ENCODE measurements at regions not wholly inside any gene's neighbourhood (a gene's known extent, or its start where the extent isn't known, plus 50 kb on each side); places are given as distances from the start of the nearest gene placed in this dataset.
"Not testable (repeated sequence)": the region's sequence is repeated elsewhere in the genome, so short reads cannot be mapped to it uniquely, and the experiment has no call there.

DNA sequence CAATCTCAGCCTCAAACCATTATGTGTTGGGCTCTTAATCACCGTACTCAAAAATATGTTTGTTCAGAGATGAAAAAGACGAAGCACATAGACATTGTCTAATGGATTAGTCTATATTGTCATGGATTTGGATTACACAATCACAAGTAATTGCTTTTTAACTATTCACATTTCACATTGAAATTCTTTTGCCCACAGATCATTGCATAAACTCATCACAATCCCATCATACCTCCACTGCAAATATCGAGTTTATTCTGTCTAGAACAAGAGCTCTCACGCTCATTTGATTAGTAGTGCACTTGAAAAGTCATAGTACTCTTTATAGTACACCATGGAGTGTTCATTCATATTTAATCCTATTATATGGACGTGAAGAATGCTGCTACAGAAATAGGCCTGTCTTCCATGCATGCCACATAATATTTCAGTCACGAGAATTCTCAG lies 97.9 kb upstream of the SOX11 start:
- no peak for DNase-seq

GRCh38 chr2:5596868-5597267 lies 95.3 kb upstream of the SOX11 start:
- DNase-seq: no peak

DNA sequence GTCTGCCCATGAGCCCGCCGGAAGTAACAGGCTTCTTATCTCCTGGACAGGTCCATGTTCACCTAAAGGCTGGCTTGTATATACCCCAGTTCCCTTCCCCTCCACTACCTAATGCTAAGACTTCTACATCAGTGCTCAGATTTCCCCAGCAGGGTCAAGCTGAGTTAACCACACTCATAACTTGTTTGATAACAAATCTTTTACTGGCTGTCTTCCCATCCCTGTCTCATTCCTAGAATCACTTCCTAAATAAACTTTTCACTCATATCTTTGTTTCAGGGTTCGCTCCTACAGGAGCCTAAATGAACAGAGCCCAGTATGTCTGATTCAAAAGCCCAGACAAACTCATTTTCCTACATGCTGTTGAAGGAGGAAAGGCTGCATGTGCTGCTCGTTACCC lies 94.0 kb upstream of the SOX11 start:
- no peak for DNase-seq

- no peak for DNase-seq
Measured at GRCh38 chr2:5609201-5609600, 83.0 kb upstream of the SOX11 start.

DNA sequence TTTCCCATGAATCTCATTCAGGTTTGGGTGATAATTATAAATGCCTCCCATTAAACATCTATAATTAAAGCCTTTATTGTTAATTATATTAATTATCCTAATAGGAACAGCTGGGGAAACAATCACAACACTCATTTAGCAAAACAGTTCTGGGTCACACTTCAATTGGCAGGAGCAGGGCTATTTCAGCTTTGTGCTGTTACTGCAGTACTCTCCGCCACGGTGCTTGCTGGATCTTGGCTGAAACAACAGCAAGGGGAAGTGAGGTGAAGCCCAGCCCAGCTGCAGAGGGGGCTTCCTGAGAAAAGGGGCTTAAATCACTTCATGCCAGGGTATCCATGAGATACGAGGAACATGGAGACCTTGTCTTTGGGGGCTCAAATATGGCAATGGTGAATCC lies 79.5 kb upstream of the SOX11 start:
- no peak for DNase-seq

DNA sequence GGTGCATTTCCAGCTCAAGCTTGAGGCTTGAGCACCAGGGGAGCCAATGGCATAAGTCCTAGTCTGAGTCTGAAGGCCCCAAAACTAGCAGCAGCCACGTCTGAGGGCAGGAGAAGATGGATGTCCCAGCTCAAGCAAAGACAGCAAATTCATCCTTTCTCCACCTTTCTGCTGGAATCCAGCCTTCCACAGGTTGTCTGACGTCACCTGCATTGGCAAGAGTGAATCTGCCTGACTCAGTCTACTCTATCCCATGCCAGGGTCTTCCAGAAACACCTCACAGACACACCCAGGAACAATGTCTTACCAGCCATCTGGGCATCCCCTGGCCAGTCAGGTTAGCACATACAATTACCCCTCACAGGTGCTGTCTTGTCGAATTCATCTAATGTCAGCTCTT lies 76.2 kb upstream of the SOX11 start:
- DNase-seq: no peak

DNA sequence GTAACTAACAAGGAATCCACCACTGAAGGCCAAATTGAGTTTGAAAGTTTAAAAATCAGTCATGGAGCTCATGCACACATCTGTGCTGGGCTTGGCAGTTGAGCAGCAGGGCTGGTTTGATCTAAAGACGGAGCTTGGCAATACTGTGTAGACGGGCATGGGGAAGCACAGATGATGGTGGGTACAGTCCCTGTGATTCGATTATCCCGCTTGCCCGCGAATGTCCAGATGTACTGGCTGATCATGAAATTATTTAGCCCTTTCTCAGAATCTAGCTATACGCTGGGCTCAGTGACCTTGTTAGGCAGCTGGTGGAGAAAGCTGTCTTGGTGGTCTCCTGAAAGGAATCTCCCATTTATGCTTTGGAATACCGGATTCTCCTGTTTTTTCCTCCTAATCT lies 74.8 kb upstream of the SOX11 start:
- DNase-seq: no peak

DNA sequence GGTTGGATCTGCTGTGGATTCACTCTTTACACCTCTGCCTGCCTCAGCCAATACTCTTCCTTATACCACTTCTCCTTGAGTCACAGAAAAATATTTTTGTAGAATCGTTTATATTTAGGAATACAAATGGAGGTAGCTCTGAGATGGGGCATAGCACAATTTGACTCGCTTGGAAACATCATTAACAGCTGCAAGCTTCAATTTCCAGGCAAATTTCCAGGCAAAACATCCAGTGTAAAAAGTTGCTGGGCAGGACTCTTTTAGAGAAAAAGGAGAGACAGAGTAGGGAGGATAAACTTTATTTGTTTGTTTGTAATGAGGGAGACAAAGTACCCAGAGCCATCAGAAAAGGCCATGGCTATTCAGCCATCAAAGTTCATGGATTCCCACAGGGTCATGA lies 74.4 kb upstream of the SOX11 start:
- DNase-seq: no peak

DNA sequence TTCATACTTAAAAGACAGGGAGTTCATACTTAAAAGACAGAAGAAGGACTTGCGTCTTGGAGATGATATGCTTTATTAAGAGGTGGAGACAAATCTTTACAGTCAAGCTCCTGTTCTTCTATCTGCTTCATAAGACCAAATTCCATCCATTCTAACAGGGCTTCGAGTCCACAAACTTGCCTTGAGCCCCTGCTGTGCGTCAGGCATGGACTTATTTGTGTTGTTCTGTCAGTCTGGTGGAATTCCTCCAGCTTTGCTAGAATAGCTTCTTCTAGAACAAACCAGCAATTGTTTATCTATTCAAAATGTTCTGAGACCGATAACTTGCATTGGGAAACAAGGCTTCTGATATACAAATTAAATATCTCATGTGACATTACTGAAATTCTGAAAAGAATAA lies 73.9 kb upstream of the SOX11 start:
- no peak for DNase-seq

DNA sequence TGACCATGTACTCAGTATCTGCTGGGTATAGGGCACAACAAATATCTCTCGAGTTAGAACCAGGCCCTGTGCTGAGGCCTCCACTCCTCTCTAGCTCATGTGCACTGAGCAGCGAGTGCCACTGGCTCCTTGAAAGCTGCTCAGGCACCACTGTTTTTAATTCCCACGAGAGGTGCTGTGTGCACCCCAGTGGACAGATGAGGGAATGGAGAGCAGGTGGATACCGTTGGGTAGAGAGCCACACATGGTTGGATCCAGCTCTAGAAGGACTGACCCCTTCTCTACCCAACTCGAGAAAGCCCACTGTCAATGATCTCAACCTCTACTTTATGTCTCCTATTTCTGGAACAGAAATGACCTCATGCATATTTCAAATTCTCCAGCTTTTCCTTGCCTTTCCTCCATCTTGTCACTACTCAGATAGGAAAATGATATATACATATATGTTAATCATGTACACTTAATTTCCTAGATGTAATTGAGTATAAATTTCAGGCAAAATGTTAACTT lies 66.6 kb upstream of the SOX11 start:
- not testable (repeated sequence) for DNase-seq

DNA sequence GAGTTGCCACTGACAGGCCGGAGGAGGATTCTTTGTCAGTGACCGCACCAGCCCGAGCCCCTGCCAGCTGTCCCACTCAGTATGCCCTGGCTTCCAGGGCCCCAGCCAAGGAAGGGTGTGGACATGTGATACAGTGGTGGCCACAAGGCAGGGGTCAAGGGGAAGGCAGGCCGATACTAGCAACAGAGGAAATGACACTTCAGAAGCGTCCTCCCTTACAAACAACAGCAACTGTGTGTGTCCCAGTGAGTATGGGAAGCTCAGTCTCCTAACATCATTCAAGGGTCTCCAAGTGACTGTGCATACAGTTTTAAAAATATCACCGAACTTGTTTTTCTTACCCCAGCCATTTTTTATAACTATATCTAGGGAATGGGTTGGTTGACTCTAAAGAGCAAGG lies 63.7 kb upstream of the SOX11 start:
- DNase-seq: not testable (repeated sequence)

DNA sequence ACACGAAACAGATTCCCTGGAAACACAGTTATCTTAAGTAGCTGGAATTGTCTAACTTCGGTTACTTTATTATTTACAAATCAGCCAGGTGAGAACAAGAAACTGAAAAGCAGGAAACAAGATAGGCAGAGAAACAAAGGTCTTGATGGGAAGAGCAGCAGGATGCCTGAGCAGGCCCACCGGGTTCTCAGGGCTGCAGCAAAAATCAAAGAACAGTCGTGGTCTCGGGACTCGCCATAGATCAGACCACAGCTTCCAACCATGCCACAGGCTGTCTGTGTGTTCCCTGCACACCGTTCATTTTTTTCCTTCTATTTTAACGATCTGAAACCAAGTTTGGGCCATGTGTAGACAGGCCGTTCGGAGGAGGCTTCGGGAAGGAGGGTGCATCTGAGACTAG lies 62.7 kb upstream of the SOX11 start:
- not testable (repeated sequence) for DNase-seq

- not testable (repeated sequence) for DNase-seq
Measured at GRCh38 chr2:5637051-5637450, 55.1 kb upstream of the SOX11 start.

All from SIG-M5 (cell line).